GM10266 (cell line): ENCODE measurements at regions not wholly inside any gene's neighbourhood (a gene's known extent, or its start where the extent isn't known, plus 50 kb on each side); places are given as distances from the start of the nearest gene placed in this dataset.

Experiments used
- DNase-seq: peaks from one replicate; pipeline ENCODE4 v3.0.0; 2012; ENCODE audit errors: extremely low spot score
- TF ChIP-seq, protein P1 (sequence below): IDR thresholded peaks from 2 replicates; pipeline ENCODE4 v1.5.1; 2012; ENCODE audit warnings: mild to moderate bottlenecking, low read depth; ENCODE audit not compliant: control insufficient read depth, insufficient read depth; ENCODE audit errors: missing control alignments

DNA sequence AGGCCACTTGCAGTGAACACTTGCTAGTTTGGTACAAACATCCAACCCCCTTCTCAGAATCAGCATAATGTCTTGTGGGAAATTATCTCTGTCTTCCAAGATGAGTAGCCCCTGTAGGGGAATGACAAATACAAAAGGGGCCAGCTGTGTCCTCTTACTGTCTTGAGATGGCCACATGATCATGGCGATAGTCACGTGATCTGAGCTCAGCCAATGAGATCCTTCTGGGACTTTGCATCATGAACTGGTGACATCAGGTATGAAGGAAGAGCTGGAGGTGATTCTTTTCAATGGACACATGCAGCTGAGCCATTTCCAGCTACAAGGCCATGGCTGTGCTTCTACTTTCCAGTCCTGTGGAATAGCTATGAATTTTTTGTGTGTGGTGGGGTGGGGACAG is 206.3 kb downstream of the IRX1 start:
- TF ChIP-seq, protein P1, sequence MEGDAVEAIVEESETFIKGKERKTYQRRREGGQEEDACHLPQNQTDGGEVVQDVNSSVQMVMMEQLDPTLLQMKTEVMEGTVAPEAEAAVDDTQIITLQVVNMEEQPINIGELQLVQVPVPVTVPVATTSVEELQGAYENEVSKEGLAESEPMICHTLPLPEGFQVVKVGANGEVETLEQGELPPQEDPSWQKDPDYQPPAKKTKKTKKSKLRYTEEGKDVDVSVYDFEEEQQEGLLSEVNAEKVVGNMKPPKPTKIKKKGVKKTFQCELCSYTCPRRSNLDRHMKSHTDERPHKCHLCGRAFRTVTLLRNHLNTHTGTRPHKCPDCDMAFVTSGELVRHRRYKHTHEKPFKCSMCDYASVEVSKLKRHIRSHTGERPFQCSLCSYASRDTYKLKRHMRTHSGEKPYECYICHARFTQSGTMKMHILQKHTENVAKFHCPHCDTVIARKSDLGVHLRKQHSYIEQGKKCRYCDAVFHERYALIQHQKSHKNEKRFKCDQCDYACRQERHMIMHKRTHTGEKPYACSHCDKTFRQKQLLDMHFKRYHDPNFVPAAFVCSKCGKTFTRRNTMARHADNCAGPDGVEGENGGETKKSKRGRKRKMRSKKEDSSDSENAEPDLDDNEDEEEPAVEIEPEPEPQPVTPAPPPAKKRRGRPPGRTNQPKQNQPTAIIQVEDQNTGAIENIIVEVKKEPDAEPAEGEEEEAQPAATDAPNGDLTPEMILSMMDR: no peak
- no peak for DNase-seq

DNA sequence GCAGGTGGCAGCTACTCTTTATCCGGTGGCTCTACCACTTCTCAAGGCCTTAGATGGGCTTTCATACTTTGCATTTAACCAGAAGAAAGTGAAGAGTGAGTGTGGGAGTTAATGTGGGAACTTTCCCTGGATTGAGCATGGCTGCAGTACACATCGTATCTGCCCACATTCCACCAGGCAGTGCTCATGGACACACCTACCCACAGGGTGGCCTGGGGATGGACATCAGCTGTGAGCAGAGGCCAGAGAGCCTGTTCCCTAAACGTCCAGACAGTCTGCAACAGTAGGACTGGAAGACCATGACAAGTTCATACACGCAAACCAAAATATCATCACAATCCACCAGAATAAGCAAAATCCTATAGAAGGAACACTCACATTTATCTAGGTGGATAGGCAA is 213.8 kb downstream of the IRX1 start:
- TF ChIP-seq, protein P1: no peak
- no peak for DNase-seq

DNA sequence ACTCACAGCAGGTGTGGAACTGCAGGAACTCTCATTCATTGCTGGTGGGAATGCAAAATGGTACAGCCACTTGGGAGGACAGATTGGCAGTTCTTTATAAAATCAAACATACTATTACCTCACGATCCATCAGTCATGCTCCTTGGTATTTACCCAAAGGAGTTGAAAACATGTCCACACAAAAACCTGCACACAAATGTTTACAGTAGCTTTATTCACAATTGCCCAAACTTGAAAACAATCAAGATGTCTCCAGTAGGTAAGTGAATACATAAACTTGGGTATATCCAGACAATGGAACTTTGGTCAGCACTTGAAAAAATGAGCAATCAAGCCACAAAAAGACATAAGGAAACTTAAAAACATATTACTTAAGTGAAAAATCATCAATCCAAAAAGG is 215.5 kb downstream of the IRX1 start:
- DNase-seq: no peak
- TF ChIP-seq, protein P1: no peak

DNA sequence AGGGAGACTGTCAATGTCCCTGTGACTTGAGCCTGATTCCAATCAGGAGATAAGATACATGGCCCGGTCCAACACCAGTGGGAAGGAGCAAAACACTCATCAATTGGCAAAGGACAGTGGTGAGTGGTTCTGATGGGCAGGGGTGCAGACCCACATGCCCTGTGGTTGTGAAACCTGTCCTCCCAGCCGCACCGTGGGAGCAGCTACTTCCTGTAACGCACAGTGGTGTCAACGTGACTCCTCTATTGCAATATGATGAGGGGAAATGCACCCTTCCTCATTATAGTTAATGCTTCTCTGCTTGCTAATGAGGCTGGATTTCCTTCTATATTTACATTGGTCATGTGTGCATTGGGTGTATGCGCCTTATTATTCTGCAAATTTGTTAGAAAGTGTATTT is 223.0 kb downstream of the IRX1 start:
- DNase-seq: no peak
- TF ChIP-seq, protein P1: no peak

DNA sequence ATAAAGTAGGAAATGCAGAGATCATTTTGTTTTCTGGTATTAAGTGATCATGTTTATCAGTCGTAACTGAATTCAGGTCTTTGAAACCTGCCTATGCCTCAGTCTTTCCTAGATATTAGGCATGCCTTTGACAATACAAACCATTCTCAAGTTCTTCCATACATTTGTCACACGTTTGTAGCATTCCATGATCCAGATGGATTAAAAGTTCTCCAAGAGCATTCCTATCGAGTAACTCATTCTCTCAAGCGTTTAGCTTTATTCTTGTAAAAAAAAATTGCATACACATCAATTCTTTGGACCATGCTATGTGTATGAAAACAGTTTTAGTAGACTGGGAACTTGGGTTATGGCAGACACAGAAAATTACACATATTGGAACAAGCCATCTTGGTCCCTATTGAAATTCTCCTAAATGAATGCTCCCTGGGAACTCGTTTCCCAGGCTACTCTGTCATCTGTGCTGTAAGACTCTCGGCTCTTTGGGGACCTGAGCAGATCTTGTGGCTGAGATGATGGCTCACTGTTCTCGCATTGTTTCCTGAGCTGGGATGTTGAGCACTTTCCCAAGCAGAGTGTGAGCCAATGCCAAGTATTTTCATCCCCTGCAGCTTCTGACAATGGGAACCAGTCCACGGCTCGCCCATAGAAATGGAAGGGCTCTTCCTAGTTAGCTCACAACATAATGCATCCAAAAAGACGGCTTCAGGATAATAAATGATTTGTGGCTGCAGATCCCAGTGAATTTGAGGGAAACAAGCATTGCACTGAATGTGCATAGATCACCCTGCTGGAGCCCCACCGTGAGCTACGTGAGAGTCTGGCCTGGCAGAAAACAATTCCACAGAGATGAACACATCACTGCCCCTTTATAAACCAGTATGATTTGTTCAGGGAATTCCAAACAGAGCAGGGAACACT is 230.2 kb downstream of the IRX1 start:
- TF ChIP-seq, protein P1: no peak
- DNase-seq: no peak

DNA sequence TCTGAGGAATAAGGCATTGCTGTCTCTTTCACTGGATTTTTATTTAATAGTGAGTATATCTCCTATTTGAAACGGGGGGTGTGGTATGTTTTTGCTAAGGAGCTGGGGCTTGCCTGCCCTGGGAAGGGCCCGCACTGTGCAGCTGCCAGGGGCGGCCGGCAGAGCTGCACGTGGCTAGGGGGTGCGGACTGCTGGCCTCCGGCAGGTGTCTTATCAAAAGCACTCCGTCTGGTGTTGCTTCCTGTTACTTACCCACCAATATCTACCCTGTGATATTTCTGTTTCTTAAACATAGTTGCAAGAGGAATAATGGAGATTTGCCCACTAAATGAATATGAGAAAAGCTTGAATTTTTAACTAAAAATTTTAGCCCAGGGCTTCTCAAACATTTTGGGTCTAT is 232.0 kb downstream of the IRX1 start:
- DNase-seq: no peak
- TF ChIP-seq, protein P1: no peak

DNA sequence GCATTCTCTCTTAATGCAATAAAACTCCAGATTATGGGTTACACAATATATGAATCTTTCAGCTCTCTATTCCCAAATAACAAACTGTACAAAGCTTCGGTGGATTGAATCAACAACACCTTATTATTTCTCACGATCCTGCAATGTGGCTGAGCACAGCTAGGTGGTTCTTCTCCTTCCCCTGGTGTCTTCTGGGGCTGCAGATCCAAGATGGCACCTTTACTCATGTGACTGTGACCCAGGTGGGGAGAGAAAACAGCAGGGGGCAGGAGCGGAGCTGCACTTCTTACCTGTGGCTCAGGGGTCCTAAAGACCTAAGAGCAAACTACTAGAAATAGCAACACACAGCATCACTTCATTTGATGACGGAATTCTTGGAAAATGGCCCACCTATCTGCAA is 233.1 kb downstream of the IRX1 start:
- TF ChIP-seq, protein P1: no peak
- no peak for DNase-seq
